K562 (cell line): ENCODE measurements at regions not wholly inside any gene's neighbourhood (a gene's known extent, or its start where the extent isn't known, plus 50 kb on each side); places are given as distances from the start of the nearest gene placed in this dataset.

Source experiments
- ATAC-seq: fragments of 200-7000 bp; cut with Tn5 transposase; 3 replicates; pipeline ENCODE4 v1.9.1; 2020; ENCODE audit warnings: moderate library complexity
- BruUV-seq: library from RNA; stranded (reverse); fragments of 400-500 nt; replicated peaks from 2 replicates; lab custom pipeline; 2021; lab: Mats Ljungman, UMichigan
- CTCF ChIA-PET: fragments of 300-600 bp; formaldehyde crosslinking; extraction: SDS; loops from one replicate; lab custom pipeline; 2021; ENCODE audit warnings: low intra/inter-chr PET ratio; lab: Yijun Ruan, JAX
- POLR2A ChIA-PET: fragments of 300-600, 350-650 bp; sonication (Branson Sonifier 250); formaldehyde crosslinking; extraction: SDS; loops from one replicate; lab custom pipeline; 2021; ENCODE audit warnings: antibody characterized with exemption, inconsistent platforms; lab: Yijun Ruan, JAX
- DNase-seq, 4 experiments: peaks; one replicate each; pipeline versions ENCODE4 v3.0.0 to v3.0.0-alpha.2; 2011 to 2018; ENCODE audit warnings: low spot score in 3 of 4, mixed read lengths in 3 of 4; ENCODE audit errors: extremely low read depth in 1 of 4
- FAIRE-seq: peaks from 2 replicates; lab custom pipeline; 2011; peaks lifted over from hg19 to GRCh38; lab: Jason Lieb, UNC
- H2AFZ ChIP-seq: 2 replicates; pipeline ENCODE4 v1.6.0; 2011; ENCODE audit warnings: low read depth, low read length, control low read depth, inconsistent platforms
- H3K27ac ChIP-seq: fragments of 200-600 bp; 3 replicates; pipeline ENCODE4 v1.8.0; 2011; ENCODE audit warnings: low read depth, mild to moderate bottlenecking, control low read depth, inconsistent platforms, low read length, moderate library complexity, mixed read lengths; ENCODE audit errors: extremely low read depth
- H3K27me3 ChIP-seq, 2 experiments: fragments of 300-600 bp in 1 of 2; 2 replicates in 1 of 2; 3 replicates in 1 of 2; pipeline versions ENCODE4 v1.6.0 to v1.8.0; 2011; ENCODE audit warnings: inconsistent platforms in 2 of 2, low read length in 2 of 2, mild to moderate bottlenecking in 1 of 2, mixed read lengths in 1 of 2, moderate library complexity in 1 of 2; ENCODE audit not compliant: control insufficient read depth in 2 of 2, insufficient read depth in 2 of 2
- H3K36me3 ChIP-seq: fragments of 300-600 bp; 3 replicates; pipeline ENCODE4 v1.8.0; 2011; ENCODE audit warnings: mild to moderate bottlenecking, low read length, inconsistent platforms; ENCODE audit not compliant: control insufficient read depth, insufficient read depth
- H3K4me1 ChIP-seq, 2 experiments: fragments of 200-600 bp in 1 of 2; replicated peaks in 1 of 2; 2 replicates in 1 of 2; 3 replicates in 1 of 2; pipeline versions ENCODE4 v1.5.1 to v1.8.0; 2011; ENCODE audit warnings: inconsistent platforms in 2 of 2, low read length in 2 of 2, mild to moderate bottlenecking in 1 of 2, mixed read lengths in 1 of 2, moderate library complexity in 1 of 2; ENCODE audit not compliant: control insufficient read depth in 2 of 2, insufficient read depth in 2 of 2
- H3K4me2 ChIP-seq: 2 replicates; pipeline ENCODE4 v1.6.1; 2011; ENCODE audit warnings: low read length, control low read depth, inconsistent platforms, mixed read lengths; ENCODE audit not compliant: insufficient read depth
- H3K4me3 ChIP-seq: fragments of 200-600 bp; sonication (generic), shearing (Covaris generic); 2 replicates; pipeline ENCODE4 v1.5.1; 2016; ENCODE audit warnings: control low read depth, inconsistent platforms
- H3K79me2 ChIP-seq: fragments of 200-600 bp; 3 replicates; pipeline ENCODE4 v1.8.0; 2011; ENCODE audit warnings: low read length, inconsistent platforms; ENCODE audit not compliant: control insufficient read depth, insufficient read depth
- H3K9ac ChIP-seq, 2 experiments: 2 replicates each; pipeline versions ENCODE4 v1.6.0 to v1.6.1; 2011; ENCODE audit warnings: low read depth in 2 of 2, low read length in 2 of 2, control low read depth in 1 of 2, inconsistent platforms in 1 of 2, mild to moderate bottlenecking in 1 of 2, mixed read lengths in 1 of 2; ENCODE audit not compliant: insufficient read depth in 1 of 2
- H3K9me1 ChIP-seq: one replicate; pipeline ENCODE4 v1.6.0; 2011; ENCODE audit warnings: inconsistent platforms, mild to moderate bottlenecking, low read length, moderate library complexity; ENCODE audit not compliant: control insufficient read depth, insufficient read depth
- H3K9me3 ChIP-seq: replicated peaks from 2 replicates; pipeline ENCODE4 v1.5.1; 2011; ENCODE audit warnings: low read depth, low read length, inconsistent platforms; ENCODE audit not compliant: control insufficient read depth, insufficient read depth
- H4K20me1 ChIP-seq: replicated peaks from 2 replicates; pipeline ENCODE4 v1.6.1; 2011; ENCODE audit warnings: low read length, inconsistent platforms, mixed read lengths; ENCODE audit not compliant: control insufficient read depth, insufficient read depth
- BDP1 ChIP-seq: IDR thresholded peaks from 3 replicates; pipeline ENCODE4 v1.6.1; 2011; ENCODE audit not compliant: insufficient read length, insufficient read depth
- BRD9 ChIP-seq: fragments of 450-650 bp; IDR thresholded peaks from 2 replicates; pipeline ENCODE4 v1.6.1; 2018; ENCODE audit warnings: low read depth; ENCODE audit not compliant: partially characterized antibody
- FOXP1 ChIP-seq: sonication (generic); formaldehyde crosslinking; IDR thresholded peaks from 2 replicates; pipeline ENCODE4 v1.8.0; 2022; ENCODE audit warnings: mild to moderate bottlenecking, missing genetic modification reagents
- HDAC3 ChIP-seq: fragments of 450-650 bp; IDR thresholded peaks from 2 replicates; pipeline ENCODE4 v1.6.1; 2018; ENCODE audit warnings: borderline replicate concordance, mild to moderate bottlenecking, moderate library complexity; ENCODE audit not compliant: partially characterized antibody
- HMG20A ChIP-seq: fragments of 450-650 bp; formaldehyde crosslinking; conservative IDR thresholded peaks from 2 replicates; pipeline ENCODE4 v1.4.0; 2020; ENCODE audit warnings: mild to moderate bottlenecking, mixed read lengths
- NR3C1 ChIP-seq: sonication (generic); formaldehyde crosslinking; IDR thresholded peaks from 2 replicates; pipeline ENCODE4 v1.8.1; 2022; ENCODE audit warnings: missing genetic modification reagents
- OTX1 ChIP-seq: fragments of 450-650 bp; formaldehyde crosslinking; IDR thresholded peaks from 2 replicates; pipeline ENCODE4 v1.4.0; 2022; ENCODE audit warnings: mild to moderate bottlenecking
- POLR2AphosphoS2 ChIP-seq: IDR thresholded peaks from 2 replicates; pipeline ENCODE4 v1.6.1; 2012; ENCODE audit warnings: low read length, improper control_type of control experiment
- REST ChIP-seq, 2 experiments: fragments of 450-650 bp; formaldehyde crosslinking in 1 of 2; IDR thresholded peaks; 2 replicates each; pipeline versions ENCODE4 v1.4.0 to v1.6.1; 2014 to 2020; ENCODE audit warnings: mild to moderate bottlenecking in 2 of 2, borderline replicate concordance in 1 of 2, low read depth in 1 of 2
- SIN3A ChIP-seq, 2 experiments: fragments of 150-350 bp in 1 of 2; IDR thresholded peaks; 2 replicates each; pipeline ENCODE4 v1.6.1; 2011 to 2016; ENCODE audit warnings: borderline replicate concordance in 2 of 2, low read depth in 2 of 2, low read length in 2 of 2, mild to moderate bottlenecking in 2 of 2, moderate library complexity in 2 of 2; ENCODE audit not compliant: control insufficient read depth in 1 of 2
- SNRNP70 ChIP-seq: fragments of 200-400 bp; formaldehyde crosslinking; optimal IDR thresholded peaks from 2 replicates; pipeline ENCODE3; 2017; ENCODE audit warnings: low read depth, low read length
- STAT5A ChIP-seq: IDR thresholded peaks from 2 replicates; pipeline ENCODE4 v1.6.1; 2012; ENCODE audit warnings: low read length, inconsistent platforms, borderline replicate concordance
- STAT5B ChIP-seq: fragments of 250-450 bp; sonication (Bioruptor Pico); IDR thresholded peaks from 2 replicates; pipeline ENCODE4 v1.8.0; 2021; ENCODE audit warnings: mild to moderate bottlenecking, inconsistent platforms
- TCF15 ChIP-seq: fragments of 250-450 bp; sonication (Bioruptor Pico); IDR thresholded peaks from 2 replicates; pipeline ENCODE4 v1.8.0; 2022; ENCODE audit warnings: moderate library complexity, mild to moderate bottlenecking, inconsistent platforms
- WGBS: fragments of 100-300 bp; shearing (Covaris generic); methylation state at CpG from one replicate; pipeline ENCODE4 v1.1.6; 2016; ENCODE audit warnings: low coverage, mixed read lengths; ENCODE audit not compliant: insufficient coverage; ENCODE audit errors: missing lambda C conversion rate; 5-methylcytosine and 5-hydroxymethylcytosine counted together
- in situ Hi-C: fragments of 300-500 bp; cut with MboI; formaldehyde crosslinking; loops from 4 replicates; pipeline ENCODE4 v1.15.0; 2018; ENCODE audit warnings: inconsistent platforms, mixed read lengths
- intact Hi-C: fragments of 100-400 bp; cut with micrococcal nuclease; formaldehyde crosslinking; loops from 2 replicates; pipeline ENCODE4 v1.14.2; 2022

GRCh38 chr21:16517383-16517782 lies 787.6 kb downstream of the USP25 start:
- no peak for FAIRE-seq
- DNase-seq = no peak
- in situ Hi-C loops (no loop called here), intact Hi-C loops (no loop called here)
- Histone ChIP-seq H3K9me3 (no peaks in the 10 kb centered on the region; the same call in 1 of the 2 replicates), H4K20me1 (no peaks in the 10 kb centered on the region), H3K79me2 (no peaks in the 10 kb centered on the region), H3K4me2 (no peak overlapping the region), H3K9me1 (no peaks in the 10 kb centered on the region)
- WGBS = 0% methylated on average over 1 of the region's 1 CpG
- BruUV-seq = no TSS peak
- ChIA-PET CTCF (no interaction called here), POLR2A (no interaction called here)
- TF ChIP-seq HDAC3 (no peak), NR3C1 (CRISPR knock-in tag) (no peak), HMG20A (CRISPR knock-in tag) (no peak), SNRNP70 (no peak), BRD9 (no peak), BDP1 (no peak), POLR2AphosphoS2 (no peak), TCF15 (no peak), STAT5B (CRISPR knock-in tag) (no peak), FOXP1 (CRISPR knock-in tag) (no peak), SIN3A (IDR thresholded peaks at IDR 0.05; ENCODE audit: borderline replicate concordance in 2 of 2, control insufficient read depth in 1 of 2, low read depth in 2 of 2, low read length in 2 of 2) (no peak), OTX1 (no peak), REST (IDR thresholded peaks at IDR 0.05; ENCODE audit: borderline replicate concordance) (no peak), REST (CRISPR knock-in tag; IDR thresholded peaks at IDR 0.05; ENCODE audit: low read depth) (no peak), STAT5A (no peak)
- TF ChIP-seq, all 486 proteins: peak for 0
- no peaks in the 10 kb centered on the region for H3K4me1 ChIP-seq
- H3K27ac ChIP-seq = no peak overlapping the region
- H3K27me3 ChIP-seq = no peaks in the 10 kb centered on the region
- no peak for ATAC-seq
- no peak overlapping the region for H3K4me3 ChIP-seq
- no peak overlapping the region for H3K9ac ChIP-seq
- no peaks in the 10 kb centered on the region for H3K36me3 ChIP-seq
- no peak overlapping the region for H2AFZ ChIP-seq
